Stimulated activated CD4-positive, alpha-beta T cell treated with anti-CD3 and anti-CD28 coated beads, Interleukin-2, amount 100 ng/mL, for 4 hours (primary cell): ENCODE measurements at regions not wholly inside any gene's neighbourhood (a gene's known extent, or its start where the extent isn't known, plus 50 kb on each side); places are given as distances from the start of the nearest gene placed in this dataset.
"Not testable (repeated sequence)": the region's sequence is repeated elsewhere in the genome, so short reads cannot be mapped to it uniquely, and the experiment has no call there.

Experiments used
- DNase-seq: peaks from one replicate; pipeline ENCODE4 v3.0.0-alpha.2; 2020; ENCODE audit warnings: low read depth

GRCh38 chr2:220555961-220556630 lies 928.7 kb downstream of the SLC4A3 start:
- DNase-seq: no peak

- no peak for DNase-seq
Measured at GRCh38 chr2:220556658-220557057, 929.2 kb downstream of the SLC4A3 start.

GRCh38 chr2:220560192-220560591 lies 932.8 kb downstream of the SLC4A3 start:
- no peak for DNase-seq

- DNase-seq: no peak
Measured at GRCh38 chr2:220562375-220563140, 935.1 kb downstream of the SLC4A3 start.

GRCh38 chr2:220568296-220568695 lies 940.9 kb downstream of the SLC4A3 start:
- no peak for DNase-seq

- DNase-seq: no peak
Measured at GRCh38 chr2:220569112-220569897, 941.9 kb downstream of the SLC4A3 start.

- no peak for DNase-seq
Measured at GRCh38 chr2:220572385-220572784, 945.0 kb downstream of the SLC4A3 start.

GRCh38 chr2:220574038-220574437 lies 946.6 kb downstream of the SLC4A3 start:
- DNase-seq: no peak

- DNase-seq: no peak
Measured at GRCh38 chr2:220575963-220576362, 948.5 kb downstream of the SLC4A3 start.

- no peak for DNase-seq
Measured at GRCh38 chr2:220579452-220579851, 952.0 kb downstream of the SLC4A3 start.

GRCh38 chr2:220580113-220580512 lies 952.7 kb downstream of the SLC4A3 start:
- DNase-seq: no peak

- no peak for DNase-seq
Measured at GRCh38 chr2:220583725-220584124, 956.3 kb downstream of the SLC4A3 start.

GRCh38 chr2:220585241-220585640 lies 957.8 kb downstream of the SLC4A3 start:
- DNase-seq: no peak

- DNase-seq: no peak
Measured at GRCh38 chr2:220586980-220587530, 959.6 kb downstream of the SLC4A3 start.

GRCh38 chr2:220588148-220588547 lies 960.7 kb downstream of the SLC4A3 start:
- DNase-seq: no peak

- DNase-seq: no peak
Measured at GRCh38 chr2:220590476-220590875, 963.0 kb downstream of the SLC4A3 start.

- no peak for DNase-seq
Measured at GRCh38 chr2:220593526-220593925, 966.1 kb downstream of the SLC4A3 start.

GRCh38 chr2:220601674-220602073 lies 970.4 kb downstream of the EPHA4 start:
- no peak for DNase-seq

- DNase-seq: not testable (repeated sequence)
Measured at GRCh38 chr2:220613004-220613403, 959.1 kb downstream of the EPHA4 start.

- no peak for DNase-seq
Measured at GRCh38 chr2:220614064-220614463, 958.0 kb downstream of the EPHA4 start.

- DNase-seq: no peak
Measured at GRCh38 chr2:220619525-220620220, 952.4 kb downstream of the EPHA4 start.

- no peak for DNase-seq
Measured at GRCh38 chr2:220626603-220627002, 945.5 kb downstream of the EPHA4 start.
